ENCODE measurements at regions not wholly inside any gene's neighbourhood (a gene's known extent, or its start where the extent isn't known, plus 50 kb on each side); places are given as distances from the start of the nearest gene placed in this dataset.
"Not testable (repeated sequence)": the region's sequence is repeated elsewhere in the genome, so short reads cannot be mapped to it uniquely, and the experiment has no call there.

DNA sequence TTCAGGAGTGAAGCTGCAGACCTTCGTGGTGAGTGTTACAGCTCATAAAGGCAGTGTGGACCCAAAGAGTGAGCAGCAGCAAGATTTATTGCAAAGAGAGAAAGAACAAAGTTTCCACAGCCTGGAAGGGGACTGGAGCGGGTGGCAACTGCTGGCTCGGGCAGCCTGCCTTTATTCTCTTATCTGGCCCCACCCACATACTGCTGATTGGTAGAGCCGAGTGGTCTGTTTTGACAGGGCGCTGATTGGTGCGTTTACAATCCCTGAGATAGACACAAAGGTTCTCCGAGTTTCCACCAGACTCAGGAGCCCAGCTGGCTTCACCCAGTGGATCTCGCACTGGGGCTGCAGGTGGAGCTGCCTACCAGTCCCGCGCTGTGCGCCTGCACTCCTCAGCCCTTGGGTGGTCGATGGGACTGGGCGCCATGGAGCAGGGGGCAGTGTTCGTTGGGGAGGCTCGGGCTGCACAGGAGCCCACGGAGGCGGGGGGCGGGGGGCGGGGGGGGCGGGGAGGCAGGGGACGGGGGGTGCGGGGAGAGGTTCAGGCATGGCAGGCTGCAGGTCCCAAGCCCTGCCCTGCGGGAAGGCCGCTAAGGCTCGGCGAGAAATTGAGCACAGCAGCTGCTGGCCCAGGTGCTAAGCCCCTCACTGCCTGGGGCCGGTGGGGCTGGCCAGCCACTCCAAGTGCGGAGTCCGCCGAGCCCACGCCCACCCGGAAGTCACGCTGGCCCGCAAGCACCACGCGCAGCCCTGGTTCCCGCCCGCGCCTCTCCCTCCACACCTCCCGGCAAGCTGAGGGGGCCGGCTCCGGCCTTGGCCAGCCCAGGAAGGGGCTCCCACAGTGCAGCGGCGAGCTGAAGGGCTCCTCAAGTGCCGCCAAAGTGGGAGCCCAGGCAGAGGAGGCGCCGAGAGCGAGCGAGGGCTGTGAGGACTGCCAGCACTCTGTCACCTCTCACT lies 59.9 kb upstream of the EN2 start:
- H3K4ac ChIP-seq (replicated peaks; ENCODE audit: insufficient read length, low read depth, low read length); H3K79me1 ChIP-seq (ENCODE audit: low read depth, low read length); H2BK20ac ChIP-seq (ENCODE audit: low read length); H4K20me1 ChIP-seq (replicated peaks in 1 of 2; ENCODE audit: control insufficient read depth in 1 of 2, insufficient read depth in 2 of 2, low read length in 2 of 2); H3K23me2 ChIP-seq (ENCODE audit: low read depth, low read length); H3K36me3 ChIP-seq (ENCODE audit: control insufficient read depth in 2 of 4, insufficient read depth in 4 of 4, low read length in 3 of 4); H3K23ac ChIP-seq (ENCODE audit: insufficient read length); H2BK15ac ChIP-seq (ENCODE audit: low read length); H3K9ac ChIP-seq (replicated peaks in 1 of 4; ENCODE audit: extremely low read depth in 1 of 4, low read depth in 3 of 4, low read length in 3 of 4); H3K27ac ChIP-seq (ENCODE audit: low read depth, low read length); H3K27me3 ChIP-seq (replicated peaks in 1 of 4; ENCODE audit: control insufficient read depth in 3 of 4, extremely low read depth in 1 of 4, insufficient read depth in 3 of 4, low read length in 3 of 4); H3K4me2 ChIP-seq (ENCODE audit: insufficient read depth in 1 of 2, low read depth in 2 of 2, low read length in 2 of 2); POLR2A ChIA-PET (ENCODE audit: partially characterized antibody); H2BK120ac ChIP-seq (replicated peaks; ENCODE audit: low read depth, low read length); H3K4me1 ChIP-seq (replicated peaks in 1 of 4; ENCODE audit: control insufficient read depth in 3 of 4, insufficient read depth in 4 of 4, low read length in 3 of 4); H4K91ac ChIP-seq (replicated peaks; ENCODE audit: insufficient read length, low read length); FAIRE-seq; H2BK12ac ChIP-seq (ENCODE audit: low read depth, low read length); H4K5ac ChIP-seq (ENCODE audit: insufficient read length, low read depth, low read length); H3K79me2 ChIP-seq (ENCODE audit: control insufficient read depth in 1 of 2, insufficient read depth in 2 of 2, low read length in 2 of 2); H2AK5ac ChIP-seq (ENCODE audit: low read depth, low read length); H2AFZ ChIP-seq (ENCODE audit: low read length); H3K56ac ChIP-seq (replicated peaks; ENCODE audit: insufficient read length, low read depth, low read length); H2BK5ac ChIP-seq (ENCODE audit: low read depth, low read length); H4K8ac ChIP-seq (ENCODE audit: extremely low read depth, insufficient read depth, low read length); H3K18ac ChIP-seq (ENCODE audit: extremely low read depth, low read length); H3K4me3 ChIP-seq (ENCODE audit: extremely low read depth in 1 of 4, insufficient read depth in 2 of 4, low read depth in 3 of 4, low read length in 4 of 4); DNase-seq (ENCODE audit: low read depth in 1 of 2, low spot score in 2 of 2); H3K14ac ChIP-seq (ENCODE audit: insufficient read length): not testable (repeated sequence)
- CTCF ChIA-PET (ENCODE audit: partially characterized antibody), result interaction anchor here (0.9 to 4.4 kb wide), 12 partner anchors 7 to 92 kb away, joined by 3 to 19 read pairs (median 4); no protein-coding TSS in a partner anchor
- H3K9me3 ChIP-seq (ENCODE audit: insufficient read depth in 2 of 2, low read depth in 1 of 2, low read length in 1 of 2), result peaks cover 5 to 11% of the 10 kb centered on the region in 2 experiments; a peak in 1 of 4 replicates
- 88% methylated on average over 23 of the region's 49 CpGs; no CpG with 5 or more reads in 1 of the 2 experiments for WGBS, 2 experiments (ENCODE audit: extremely low coverage in 1 of 2, insufficient coverage in 1 of 2, insufficient read length in 1 of 2, insufficient replicate concordance in 2 of 2, low coverage in 1 of 2, low lambda C conversion rate in 2 of 2, missing lambda C conversion rate in 1 of 2)
